ENCODE measurements at regions not wholly inside any gene's neighbourhood (a gene's known extent, or its start where the extent isn't known, plus 50 kb on each side); places are given as distances from the start of the nearest gene placed in this dataset.

- no peak for DNase-seq (ENCODE audit: low spot score)
These were observed 50.0 kb upstream of the LHX5 start for GRCh38 chr12:113521708-113522107.

Data from H4 (cell line).